HepG2 (cell line): ENCODE measurements at regions not wholly inside any gene's neighbourhood (a gene's known extent, or its start where the extent isn't known, plus 50 kb on each side); places are given as distances from the start of the nearest gene placed in this dataset.

ENCODE experiments used
- BATF2 ChIP-seq: sonication (generic); formaldehyde crosslinking; IDR thresholded peaks from 2 replicates; pipeline ENCODE4 v1.8.0; 2022; ENCODE audit warnings: mild to moderate bottlenecking, missing genetic modification reagents, moderate library complexity
- CHD2 ChIP-seq: IDR thresholded peaks from 2 replicates; pipeline ENCODE4 v1.6.1; 2011; ENCODE audit warnings: low read depth, low read length, improper control_type of control experiment
- FOXP1 ChIP-seq, 2 experiments: fragments of 450-650 bp in 1 of 2; IDR thresholded peaks; 2 replicates each; pipeline ENCODE4 v1.6.1; 2017 to 2018; ENCODE audit warnings: antibody characterized with exemption in 1 of 2
- RBAK ChIP-seq: sonication (generic); formaldehyde crosslinking; IDR thresholded peaks from 2 replicates; pipeline ENCODE4 v1.5.1; 2020; ENCODE audit warnings: mild to moderate bottlenecking, missing genetic modification reagents
- ZNF274 ChIP-seq: sonication (generic); formaldehyde crosslinking; IDR thresholded peaks from 2 replicates; pipeline ENCODE4 v1.5.1; 2020; ENCODE audit warnings: mild to moderate bottlenecking, missing genetic modification reagents
- ZSCAN20 ChIP-seq: sonication (generic); formaldehyde crosslinking; IDR thresholded peaks from 2 replicates; pipeline ENCODE4 v1.4.0; 2020; ENCODE audit warnings: missing genetic modification reagents, mild to moderate bottlenecking, borderline replicate concordance
- TF ChIP-seq, protein P1 (sequence below): sonication (generic); formaldehyde crosslinking; IDR thresholded peaks from 2 replicates; pipeline ENCODE4 v1.8.0; 2022; ENCODE audit warnings: mild to moderate bottlenecking, missing genetic modification reagents, borderline replicate concordance

GRCh38 chr3:67791620-67792019 lies 137.2 kb upstream of the SUCLG2 start:
- TF ChIP-seq FOXP1 (IDR thresholded peaks at IDR 0.05) (no peak), FOXP1 (CRISPR knock-in tag; IDR thresholded peaks at IDR 0.05) (no peak), RBAK (CRISPR knock-in tag) (no peak), ZSCAN20 (CRISPR knock-in tag) (no peak), BATF2 (CRISPR knock-in tag) (no peak), CHD2 (no peak), ZNF274 (CRISPR knock-in tag) (no peak)
- TF ChIP-seq, protein P1, sequence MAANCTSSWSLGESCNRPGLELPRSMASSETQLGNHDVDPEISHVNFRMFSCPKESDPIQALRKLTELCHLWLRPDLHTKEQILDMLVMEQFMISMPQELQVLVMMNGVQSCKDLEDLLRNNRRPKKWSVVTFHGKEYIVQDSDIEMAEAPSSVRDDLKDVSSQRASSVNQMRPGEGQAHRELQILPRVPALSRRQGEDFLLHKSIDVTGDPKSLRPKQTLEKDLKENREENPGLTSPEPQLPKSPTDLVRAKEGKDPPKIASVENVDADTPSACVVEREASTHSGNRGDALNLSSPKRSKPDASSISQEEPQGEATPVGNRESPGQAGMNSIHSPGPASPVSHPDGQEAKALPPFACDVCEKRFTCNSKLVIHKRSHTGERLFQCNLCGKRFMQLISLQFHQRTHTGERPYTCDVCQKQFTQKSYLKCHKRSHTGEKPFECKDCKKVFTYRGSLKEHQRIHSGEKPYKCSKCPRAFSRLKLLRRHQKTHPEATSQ (CRISPR knock-in tag), result no peak
